ENCODE measurements at regions not wholly inside any gene's neighbourhood (a gene's known extent, or its start where the extent isn't known, plus 50 kb on each side); places are given as distances from the start of the nearest gene placed in this dataset.

- Mint-ChIP-seq H3K36me3 (ENCODE audit: low read depth) (no peaks in the 10 kb centered on the region), H3K9me3 (no peaks in the 10 kb centered on the region), H3K4me1 (no peaks in the 10 kb centered on the region), H3K4me3 (no peak overlapping the region), H3K27me3 (no peaks in the 10 kb centered on the region), H3K27ac (no peak overlapping the region)
- no peak for DNase-seq
- intact Hi-C loops (cut with micrococcal nuclease) = no loop called here
Measured at GRCh38 chr12:29971446-29971845, 187.7 kb upstream of the TMTC1 start.

GRCh38 chr12:29970501-29970900, 186.8 kb upstream of the TMTC1 start:
- intact Hi-C loops (cut with micrococcal nuclease) = no loop called here
- Mint-ChIP-seq H3K9me3 (no peaks in the 10 kb centered on the region), H3K4me3 (no peak overlapping the region), H3K4me1 (no peaks in the 10 kb centered on the region), H3K27me3 (no peaks in the 10 kb centered on the region), H3K27ac (no peak overlapping the region), H3K36me3 (ENCODE audit: low read depth) (no peaks in the 10 kb centered on the region)
- DNase-seq = no peak

- no peaks in the 10 kb centered on the region for H3K36me3 Mint-ChIP-seq (ENCODE audit: low read depth)
- H3K4me1 Mint-ChIP-seq = no peaks in the 10 kb centered on the region
- H3K9me3 Mint-ChIP-seq = no peaks in the 10 kb centered on the region
- no peak overlapping the region for H3K4me3 Mint-ChIP-seq
- intact Hi-C loops (cut with micrococcal nuclease) = no loop called here
- DNase-seq = no peak
- no peak overlapping the region for H3K27ac Mint-ChIP-seq
- H3K27me3 Mint-ChIP-seq = no peaks in the 10 kb centered on the region
Measured at GRCh38 chr12:29962276-29963035, 178.7 kb upstream of the TMTC1 start.

- H3K36me3 Mint-ChIP-seq (ENCODE audit: low read depth) = no peaks in the 10 kb centered on the region
- no peak for DNase-seq
- no peak overlapping the region for H3K27ac Mint-ChIP-seq
- no peaks in the 10 kb centered on the region for H3K4me1 Mint-ChIP-seq
- H3K27me3 Mint-ChIP-seq = no peaks in the 10 kb centered on the region
- intact Hi-C loops (cut with micrococcal nuclease) = no loop called here
- no peak overlapping the region for H3K4me3 Mint-ChIP-seq
- no peaks in the 10 kb centered on the region for H3K9me3 Mint-ChIP-seq
Measured at GRCh38 chr12:29961231-29961630, 177.5 kb upstream of the TMTC1 start.

GRCh38 chr12:29960122-29960521, 176.4 kb upstream of the TMTC1 start:
- no peaks in the 10 kb centered on the region for H3K36me3 Mint-ChIP-seq (ENCODE audit: low read depth)
- no peaks in the 10 kb centered on the region for H3K4me1 Mint-ChIP-seq
- no peak overlapping the region for H3K4me3 Mint-ChIP-seq
- no peak for DNase-seq
- H3K9me3 Mint-ChIP-seq = no peaks in the 10 kb centered on the region
- no peaks in the 10 kb centered on the region for H3K27me3 Mint-ChIP-seq
- H3K27ac Mint-ChIP-seq = no peak overlapping the region
- intact Hi-C loops (cut with micrococcal nuclease) = no loop called here

- H3K4me1 Mint-ChIP-seq = no peaks in the 10 kb centered on the region
- no peak overlapping the region for H3K4me3 Mint-ChIP-seq
- no peaks in the 10 kb centered on the region for H3K36me3 Mint-ChIP-seq (ENCODE audit: low read depth)
- no peaks in the 10 kb centered on the region for H3K27me3 Mint-ChIP-seq
- no peak for DNase-seq
- H3K27ac Mint-ChIP-seq = no peak overlapping the region
- intact Hi-C loops (cut with micrococcal nuclease) = no loop called here
- H3K9me3 Mint-ChIP-seq = no peaks in the 10 kb centered on the region
Measured at GRCh38 chr12:29957835-29958234, 174.1 kb upstream of the TMTC1 start.

GRCh38 chr12:29945904-29946303, 162.2 kb upstream of the TMTC1 start:
- Mint-ChIP-seq H3K27me3 (no peaks in the 10 kb centered on the region), H3K9me3 (no peaks in the 10 kb centered on the region), H3K4me3 (no peak overlapping the region), H3K36me3 (ENCODE audit: low read depth) (no peaks in the 10 kb centered on the region), H3K27ac (no peak overlapping the region), H3K4me1 (no peaks in the 10 kb centered on the region)
- intact Hi-C loops (cut with micrococcal nuclease) = no loop called here
- DNase-seq = no peak

GRCh38 chr12:29944269-29945000, 160.7 kb upstream of the TMTC1 start:
- Mint-ChIP-seq H3K4me3 (no peak overlapping the region), H3K4me1 (no peaks in the 10 kb centered on the region), H3K27ac (no peak overlapping the region), H3K27me3 (no peaks in the 10 kb centered on the region), H3K9me3 (no peaks in the 10 kb centered on the region), H3K36me3 (ENCODE audit: low read depth) (no peaks in the 10 kb centered on the region)
- intact Hi-C loops (cut with micrococcal nuclease) = no loop called here
- no peak for DNase-seq

- no peak overlapping the region for H3K27ac Mint-ChIP-seq
- H3K27me3 Mint-ChIP-seq = no peaks in the 10 kb centered on the region
- H3K9me3 Mint-ChIP-seq = no peaks in the 10 kb centered on the region
- no peak overlapping the region for H3K4me3 Mint-ChIP-seq
- no peak for DNase-seq
- no peaks in the 10 kb centered on the region for H3K36me3 Mint-ChIP-seq (ENCODE audit: low read depth)
- intact Hi-C loops (cut with micrococcal nuclease) = no loop called here
- no peaks in the 10 kb centered on the region for H3K4me1 Mint-ChIP-seq
Measured at GRCh38 chr12:29943683-29944082, 159.9 kb upstream of the TMTC1 start.

- intact Hi-C loops (cut with micrococcal nuclease) = no loop called here
- no peaks in the 10 kb centered on the region for H3K4me1 Mint-ChIP-seq
Measured at GRCh38 chr12:29940811-29941210, 157.1 kb upstream of the TMTC1 start.

GRCh38 chr12:29930503-29930902, 146.8 kb upstream of the TMTC1 start:
- intact Hi-C loops (cut with micrococcal nuclease) = no loop called here
- Mint-ChIP-seq H3K27ac (no peak overlapping the region), H3K27me3 (no peaks in the 10 kb centered on the region), H3K4me1 (no peaks in the 10 kb centered on the region), H3K36me3 (ENCODE audit: low read depth) (no peaks in the 10 kb centered on the region), H3K4me3 (no peak overlapping the region), H3K9me3 (no peaks in the 10 kb centered on the region)
- DNase-seq = no peak

More at GRCh38 chr12:29940811-29941210, 157.1 kb upstream of the TMTC1 start:
- Mint-ChIP-seq H3K27me3 (no peaks in the 10 kb centered on the region), H3K9me3 (no peaks in the 10 kb centered on the region), H3K4me3 (no peak overlapping the region), H3K36me3 (ENCODE audit: low read depth) (no peaks in the 10 kb centered on the region), H3K27ac (no peak overlapping the region)
- no peak for DNase-seq

GRCh38 chr12:29929295-29929694, 145.6 kb upstream of the TMTC1 start:
- Mint-ChIP-seq H3K27me3 (no peaks in the 10 kb centered on the region), H3K9me3 (no peaks in the 10 kb centered on the region), H3K4me3 (no peak overlapping the region), H3K27ac (no peak overlapping the region), H3K36me3 (ENCODE audit: low read depth) (no peaks in the 10 kb centered on the region), H3K4me1 (no peaks in the 10 kb centered on the region)
- intact Hi-C loops (cut with micrococcal nuclease) = no loop called here
- DNase-seq = no peak

GRCh38 chr12:29921307-29921706, 137.6 kb upstream of the TMTC1 start:
- H3K9me3 Mint-ChIP-seq = no peaks in the 10 kb centered on the region
- H3K27ac Mint-ChIP-seq = no peak overlapping the region
- no peaks in the 10 kb centered on the region for H3K4me1 Mint-ChIP-seq
- no peaks in the 10 kb centered on the region for H3K36me3 Mint-ChIP-seq (ENCODE audit: low read depth)
- no peaks in the 10 kb centered on the region for H3K27me3 Mint-ChIP-seq
- intact Hi-C loops (cut with micrococcal nuclease) = no loop called here
- H3K4me3 Mint-ChIP-seq = no peak overlapping the region
- no peak for DNase-seq

GRCh38 chr12:29908157-29908556, 124.4 kb upstream of the TMTC1 start:
- Mint-ChIP-seq H3K9me3 (no peaks in the 10 kb centered on the region), H3K27me3 (no peaks in the 10 kb centered on the region), H3K4me1 (no peaks in the 10 kb centered on the region), H3K4me3 (no peak overlapping the region), H3K36me3 (ENCODE audit: low read depth) (no peaks in the 10 kb centered on the region), H3K27ac (no peak overlapping the region)
- intact Hi-C loops (cut with micrococcal nuclease) = no loop called here
- no peak for DNase-seq
